ENCODE measurements at regions not wholly inside any gene's neighbourhood (a gene's known extent, or its start where the extent isn't known, plus 50 kb on each side); places are given as distances from the start of the nearest gene placed in this dataset.

DNA sequence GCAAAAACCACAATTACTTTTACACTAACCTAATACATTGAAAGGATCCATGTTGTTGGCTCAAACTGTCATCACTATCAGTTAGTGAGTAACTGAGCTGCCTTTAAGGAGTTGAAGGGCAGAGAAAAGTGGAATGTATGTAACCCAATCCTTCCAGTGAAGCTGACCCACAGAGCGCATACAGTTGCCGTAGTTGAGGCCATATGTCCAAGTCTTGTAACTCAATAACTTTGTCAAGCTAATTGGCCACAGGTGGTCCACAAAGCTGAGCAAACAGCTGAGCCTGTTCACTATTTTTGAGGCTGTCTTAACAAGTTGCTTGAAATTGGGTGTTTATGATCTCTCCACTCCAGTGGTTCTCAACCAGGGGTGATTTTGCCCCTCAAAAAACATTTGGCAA is 169.0 kb upstream of the SLC24A5 start:
- Histone ChIP-seq H3K27me3 (ENCODE audit: control insufficient read depth, insufficient read depth, low read length) (no peaks in the 10 kb centered on the region), H3K4me3 (ENCODE audit: low read depth, low read length) (no peak overlapping the region), H3K36me3 (ENCODE audit: control insufficient read depth, insufficient read depth, low read length) (no peaks in the 10 kb centered on the region)
- DNase-seq (ENCODE audit: low read depth), result no peak
- TF ChIP-seq, protein P1, sequence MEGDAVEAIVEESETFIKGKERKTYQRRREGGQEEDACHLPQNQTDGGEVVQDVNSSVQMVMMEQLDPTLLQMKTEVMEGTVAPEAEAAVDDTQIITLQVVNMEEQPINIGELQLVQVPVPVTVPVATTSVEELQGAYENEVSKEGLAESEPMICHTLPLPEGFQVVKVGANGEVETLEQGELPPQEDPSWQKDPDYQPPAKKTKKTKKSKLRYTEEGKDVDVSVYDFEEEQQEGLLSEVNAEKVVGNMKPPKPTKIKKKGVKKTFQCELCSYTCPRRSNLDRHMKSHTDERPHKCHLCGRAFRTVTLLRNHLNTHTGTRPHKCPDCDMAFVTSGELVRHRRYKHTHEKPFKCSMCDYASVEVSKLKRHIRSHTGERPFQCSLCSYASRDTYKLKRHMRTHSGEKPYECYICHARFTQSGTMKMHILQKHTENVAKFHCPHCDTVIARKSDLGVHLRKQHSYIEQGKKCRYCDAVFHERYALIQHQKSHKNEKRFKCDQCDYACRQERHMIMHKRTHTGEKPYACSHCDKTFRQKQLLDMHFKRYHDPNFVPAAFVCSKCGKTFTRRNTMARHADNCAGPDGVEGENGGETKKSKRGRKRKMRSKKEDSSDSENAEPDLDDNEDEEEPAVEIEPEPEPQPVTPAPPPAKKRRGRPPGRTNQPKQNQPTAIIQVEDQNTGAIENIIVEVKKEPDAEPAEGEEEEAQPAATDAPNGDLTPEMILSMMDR (IDR thresholded peaks at IDR 0.05; ENCODE audit: insufficient read depth, low read length, poor library complexity, severe bottlenecking), result no peak

DNA sequence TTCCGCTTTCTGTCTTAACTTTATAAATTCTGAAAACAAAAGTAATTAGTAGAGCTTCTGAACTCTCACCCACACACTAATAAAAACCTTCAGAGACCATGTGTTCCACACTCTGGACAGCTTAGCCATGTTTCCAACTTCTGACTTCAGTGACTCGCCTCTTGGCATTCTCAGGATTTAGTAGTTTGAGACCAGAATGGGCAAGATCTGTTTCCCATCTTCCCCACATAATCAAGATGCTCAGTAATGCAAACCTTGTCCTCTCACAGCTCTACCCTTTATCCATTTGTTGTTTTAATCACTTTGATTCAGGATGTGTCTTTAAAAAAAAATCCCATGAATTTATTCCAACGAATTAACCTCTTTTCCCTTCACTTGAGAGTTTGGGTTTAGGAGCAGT is 166.6 kb upstream of the SLC24A5 start:
- Histone ChIP-seq H3K36me3 (ENCODE audit: control insufficient read depth, insufficient read depth, low read length) (no peaks in the 10 kb centered on the region), H3K27me3 (ENCODE audit: control insufficient read depth, insufficient read depth, low read length) (no peaks in the 10 kb centered on the region), H3K4me3 (ENCODE audit: low read depth, low read length) (no peak overlapping the region)
- DNase-seq (ENCODE audit: low read depth), result no peak
- TF ChIP-seq, protein P1 (IDR thresholded peaks at IDR 0.05; ENCODE audit: insufficient read depth, low read length, poor library complexity, severe bottlenecking), result no peak

DNA sequence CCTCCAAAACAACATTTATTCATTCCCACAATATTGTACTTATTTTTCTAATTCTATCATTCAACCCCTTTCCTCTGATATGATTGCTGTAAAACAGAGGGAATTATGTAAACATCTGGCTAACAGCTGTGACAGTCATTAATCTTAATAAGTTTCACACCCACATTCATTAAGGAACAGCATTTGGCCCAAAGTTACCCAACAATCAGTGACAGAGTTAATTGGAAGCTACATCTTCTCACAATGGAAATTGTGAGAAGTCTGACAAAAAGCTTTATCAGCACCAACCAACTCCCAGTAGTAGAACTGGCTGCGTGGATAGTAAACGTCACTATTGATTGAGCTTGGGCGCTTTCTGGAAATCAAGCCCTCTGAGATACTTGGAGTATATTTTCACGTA is 165.8 kb upstream of the SLC24A5 start:
- Histone ChIP-seq H3K27me3 (ENCODE audit: control insufficient read depth, insufficient read depth, low read length) (no peaks in the 10 kb centered on the region), H3K36me3 (ENCODE audit: control insufficient read depth, insufficient read depth, low read length) (no peaks in the 10 kb centered on the region), H3K4me3 (ENCODE audit: low read depth, low read length) (no peak overlapping the region)
- TF ChIP-seq, protein P1 (IDR thresholded peaks at IDR 0.05; ENCODE audit: insufficient read depth, low read length, poor library complexity, severe bottlenecking), result no peak
- no peak for DNase-seq (ENCODE audit: low read depth)

DNA sequence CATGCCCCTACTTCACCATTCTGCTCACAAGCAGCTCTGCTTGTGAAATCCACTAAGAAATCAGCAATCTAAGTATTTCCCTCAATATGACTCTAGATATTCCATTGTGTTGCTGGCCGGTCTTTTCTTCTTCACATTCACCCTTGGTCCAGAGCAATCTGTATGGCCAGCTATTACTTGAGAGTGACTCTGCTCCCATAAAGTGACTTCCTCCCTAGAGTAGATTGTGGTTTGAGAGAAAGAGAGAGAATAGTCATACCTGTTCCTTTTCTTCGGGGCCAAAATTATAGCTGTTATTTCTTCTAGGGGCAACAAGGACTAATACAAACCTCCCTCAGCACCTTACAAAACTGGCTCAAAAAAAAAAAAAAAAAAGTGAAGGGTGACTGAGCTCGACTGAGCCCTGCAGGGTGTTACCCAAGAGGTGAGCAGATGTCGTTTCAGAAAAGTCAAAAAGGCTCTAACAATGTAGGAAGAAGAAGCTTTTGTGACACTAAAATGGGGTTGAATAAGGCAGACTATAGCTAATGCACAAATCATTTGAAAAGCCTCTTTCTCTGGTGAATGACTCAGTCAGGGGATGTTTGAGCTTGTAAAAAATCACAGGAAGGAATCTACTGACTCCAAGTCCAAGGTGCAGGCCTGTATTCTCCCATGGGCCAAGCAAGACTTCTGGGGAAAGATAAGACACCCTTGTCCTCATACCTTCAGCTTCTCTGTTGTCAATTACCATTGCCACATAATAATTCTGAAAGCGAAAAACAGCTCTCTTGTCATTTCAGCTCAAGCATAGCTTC is 161.0 kb upstream of the SLC24A5 start:
- TF ChIP-seq, protein P1 (IDR thresholded peaks at IDR 0.05; ENCODE audit: insufficient read depth, low read length, poor library complexity, severe bottlenecking), result no peak
- H3K36me3 ChIP-seq (ENCODE audit: control insufficient read depth, insufficient read depth, low read length), result no peaks in the 10 kb centered on the region
- no peak overlapping the region for H3K4me3 ChIP-seq (ENCODE audit: low read depth, low read length)
- DNase-seq (ENCODE audit: low read depth), result no peak
- no peaks in the 10 kb centered on the region for H3K27me3 ChIP-seq (ENCODE audit: control insufficient read depth, insufficient read depth, low read length)

DNA sequence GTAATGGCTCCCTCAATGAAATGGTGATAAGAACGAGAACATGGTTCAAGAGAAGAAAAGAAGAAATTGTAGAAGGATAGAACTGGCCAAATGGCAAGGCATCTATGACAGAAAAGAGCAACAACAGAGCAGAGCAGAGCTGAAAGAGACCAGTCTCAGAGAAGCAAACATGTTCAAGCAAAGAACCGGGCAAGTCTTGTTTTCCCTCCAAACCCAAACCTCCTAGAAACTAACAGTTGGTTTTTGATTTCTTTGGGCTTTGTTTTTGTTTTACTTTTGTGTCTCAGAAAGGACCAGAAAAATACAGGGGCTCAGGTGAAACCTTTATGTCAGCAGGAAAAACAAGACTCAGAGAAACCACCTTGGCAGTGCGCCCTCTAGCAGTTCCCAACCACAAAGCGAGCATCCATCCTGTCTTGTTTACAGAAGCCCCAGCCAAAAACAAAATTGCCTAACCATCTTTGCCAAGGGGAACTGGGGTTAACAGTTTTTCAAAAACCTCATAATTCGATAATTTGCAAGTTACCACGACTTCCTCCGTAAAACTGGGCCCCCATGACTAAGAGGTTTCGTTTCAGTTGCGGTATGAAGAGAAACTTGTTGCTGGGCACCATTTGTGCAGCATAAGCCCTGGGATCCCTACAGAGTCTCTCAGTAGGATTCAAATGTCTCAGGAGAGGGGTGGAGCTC is 159.2 kb upstream of the SLC24A5 start:
- H3K27me3 ChIP-seq (ENCODE audit: control insufficient read depth, insufficient read depth, low read length), result no peaks in the 10 kb centered on the region
- H3K4me3 ChIP-seq (ENCODE audit: low read depth, low read length), result no peak overlapping the region
- no peaks in the 10 kb centered on the region for H3K36me3 ChIP-seq (ENCODE audit: control insufficient read depth, insufficient read depth, low read length)
- TF ChIP-seq, protein P1 (IDR thresholded peaks at IDR 0.05; ENCODE audit: insufficient read depth, low read length, poor library complexity, severe bottlenecking), result no peak
- DNase-seq (ENCODE audit: low read depth), result no peak

All from kidney epithelial cell (primary cell).